DMS114 treated with DMSO at 0.1 percent for 48 hours (cell line): ENCODE measurements at regions not wholly inside any gene's neighbourhood (a gene's known extent, or its start where the extent isn't known, plus 50 kb on each side); places are given as distances from the start of the nearest gene placed in this dataset.
"Not testable (repeated sequence)": the region's sequence is repeated elsewhere in the genome, so short reads cannot be mapped to it uniquely, and the experiment has no call there.

Experiments
- DNase-seq: peaks from one replicate; lab custom pipeline; 2025; ENCODE audit not compliant: unreplicated experiment; lab: John Stamatoyannopoulos, UW

DNA sequence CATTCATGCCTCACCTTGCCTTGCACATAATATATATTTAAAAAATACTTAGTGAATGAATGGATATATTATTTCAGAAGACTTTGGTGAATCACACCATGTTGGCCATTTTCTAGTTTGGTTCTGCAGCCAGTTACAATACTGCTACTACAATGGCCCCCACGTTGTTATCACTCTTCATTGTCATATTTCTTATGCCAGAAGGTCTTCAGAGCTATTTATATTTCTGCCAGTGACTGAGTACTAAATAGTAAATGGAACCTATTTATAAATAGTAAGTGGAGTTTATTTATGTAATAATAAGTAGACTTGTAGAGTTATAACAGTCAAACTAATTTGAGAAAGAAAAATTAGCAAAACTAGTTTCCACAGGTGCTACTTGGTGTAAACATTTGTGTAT, 516.6 kb upstream of the SYT4 start:
- no peak for DNase-seq

DNA sequence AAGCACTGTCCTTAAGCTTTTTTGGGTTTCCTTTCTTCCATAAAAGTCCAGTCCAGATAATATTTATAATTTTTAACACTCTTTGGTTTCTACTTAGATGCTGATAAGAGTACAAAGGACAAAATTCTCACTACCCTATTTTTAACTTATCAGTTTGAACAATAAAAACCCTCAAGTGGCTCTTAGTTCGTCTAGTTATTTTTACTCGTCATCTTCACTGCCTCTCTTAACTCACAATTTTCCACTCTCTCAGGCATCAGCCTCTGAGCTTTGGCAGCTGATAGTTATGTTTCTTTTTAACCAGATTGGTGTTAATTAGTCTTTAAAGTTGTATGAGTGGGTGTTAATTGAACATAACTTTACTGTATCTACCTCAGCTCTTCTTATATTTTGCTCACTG, 517.1 kb upstream of the SYT4 start:
- no peak for DNase-seq

DNA sequence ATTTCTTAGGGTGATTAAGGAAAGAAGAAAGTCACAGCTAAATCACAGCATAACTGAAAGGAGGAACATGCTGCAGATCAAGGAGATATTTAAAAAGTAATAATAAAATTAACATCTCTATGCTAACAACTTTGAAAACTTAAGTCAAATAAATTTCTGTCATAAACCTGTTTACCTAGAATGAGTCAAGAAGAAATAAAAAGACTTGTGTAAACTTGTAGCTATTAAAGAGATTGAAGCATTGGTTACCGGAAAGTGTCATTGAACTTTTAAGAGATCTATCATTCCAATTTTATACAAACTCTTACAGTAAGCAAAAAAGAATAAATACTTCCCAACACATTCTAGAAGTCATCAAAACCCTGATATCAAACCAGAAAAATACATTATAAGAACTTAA, 520.1 kb upstream of the SYT4 start:
- no peak for DNase-seq

DNA sequence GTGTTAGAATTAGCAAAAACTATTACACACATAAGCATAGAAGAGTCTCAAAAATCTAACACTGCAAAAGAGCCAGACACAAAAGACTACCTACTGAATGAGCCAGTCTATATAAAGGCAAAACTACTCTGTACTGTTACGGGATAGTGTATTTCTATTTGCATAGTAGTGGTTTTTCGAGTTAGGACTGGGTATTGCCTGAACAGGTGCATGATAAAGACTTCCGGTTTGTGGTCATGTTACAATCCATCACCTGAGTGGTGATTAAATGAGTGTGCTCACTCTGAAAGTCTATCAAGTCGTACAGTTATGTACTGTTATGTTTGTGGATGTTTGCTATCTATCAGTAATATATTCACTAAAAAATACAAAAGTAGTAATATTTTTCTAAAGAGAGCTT, 523.3 kb upstream of the SYT4 start:
- no peak for DNase-seq

DNA sequence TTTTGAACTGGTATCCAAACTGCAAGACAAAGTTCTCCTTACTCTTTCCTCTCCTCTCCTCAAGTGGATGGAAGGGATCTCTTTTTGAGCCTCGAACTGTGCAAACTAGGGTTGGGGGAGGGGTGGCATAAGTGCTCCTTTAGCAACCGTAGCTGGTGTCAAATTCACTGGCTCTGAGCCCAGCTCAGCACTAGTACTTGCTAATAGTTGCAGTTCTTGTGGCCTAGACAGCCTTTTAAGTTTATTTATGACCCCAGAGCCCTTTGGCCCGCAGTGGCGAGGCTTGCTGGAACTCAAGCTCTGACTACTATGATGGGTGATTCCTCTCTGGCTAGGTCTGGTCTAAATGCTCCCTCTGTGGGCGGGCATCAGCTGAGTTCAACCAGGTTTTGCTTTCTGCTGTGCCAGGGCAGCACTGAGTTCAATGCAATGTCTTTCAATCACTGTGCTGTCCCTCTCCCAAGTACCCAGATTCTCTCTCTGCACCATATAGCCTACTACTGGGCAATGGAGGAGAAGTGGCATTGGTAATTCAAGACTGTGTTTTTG, 528.4 kb upstream of the SYT4 start:
- no peak for DNase-seq

DNA sequence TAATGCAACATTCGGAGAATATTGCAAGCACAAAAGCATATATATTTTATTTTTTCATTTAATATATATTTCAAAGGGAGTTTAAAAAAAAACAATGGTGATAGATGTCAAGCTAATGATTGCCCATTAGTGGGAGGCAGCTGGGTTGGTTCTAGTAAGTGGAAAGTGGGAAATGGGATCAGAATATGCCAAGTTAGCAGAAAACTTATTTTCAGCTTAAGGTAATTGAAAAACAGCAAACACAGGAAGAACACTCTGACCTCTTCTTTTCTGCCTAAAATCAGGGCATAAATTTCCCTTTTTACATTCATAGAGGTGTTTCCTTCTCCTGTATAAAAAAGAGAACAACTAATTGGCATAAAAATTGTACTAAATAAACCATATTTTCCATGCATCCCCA, 535.3 kb upstream of the SYT4 start:
- DNase-seq: no peak

DNA sequence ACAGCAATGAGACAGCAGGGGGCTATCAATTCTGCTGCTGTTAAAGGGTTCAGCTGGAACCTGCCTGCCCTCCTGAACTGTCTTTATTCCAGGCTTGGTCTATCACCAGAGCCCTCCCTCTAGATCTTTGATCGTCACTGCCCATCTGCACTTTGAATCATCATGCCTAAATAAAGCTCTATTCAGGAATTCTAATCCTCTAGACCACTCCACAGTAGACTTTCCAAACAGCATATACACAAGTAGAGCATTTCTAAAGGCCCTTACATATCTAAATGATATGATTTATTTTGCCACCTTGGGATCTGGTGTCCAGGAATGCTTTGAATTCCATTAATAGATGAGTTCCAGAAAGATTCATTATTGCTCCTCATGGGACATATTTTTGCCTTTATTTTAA, 542.1 kb upstream of the SYT4 start:
- no peak for DNase-seq

DNA sequence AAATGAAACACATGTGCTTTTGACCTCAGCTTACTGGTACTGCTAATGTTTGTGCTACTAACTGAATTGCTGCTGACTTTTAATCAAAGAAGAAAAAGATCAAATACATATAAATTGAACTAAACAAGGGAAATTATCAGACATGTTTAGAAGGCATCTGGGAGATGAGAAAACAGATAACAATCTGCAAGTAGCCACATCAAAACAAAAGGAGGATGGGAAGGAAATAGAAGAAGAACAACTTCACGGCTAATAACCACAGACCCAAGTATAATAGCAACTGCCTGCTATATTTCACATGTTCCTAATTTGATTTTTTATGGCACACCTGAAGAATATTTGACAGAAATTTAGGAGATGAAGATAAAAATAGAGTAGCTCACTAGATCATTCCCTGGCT, 542.6 kb upstream of the SYT4 start:
- no peak for DNase-seq

DNA sequence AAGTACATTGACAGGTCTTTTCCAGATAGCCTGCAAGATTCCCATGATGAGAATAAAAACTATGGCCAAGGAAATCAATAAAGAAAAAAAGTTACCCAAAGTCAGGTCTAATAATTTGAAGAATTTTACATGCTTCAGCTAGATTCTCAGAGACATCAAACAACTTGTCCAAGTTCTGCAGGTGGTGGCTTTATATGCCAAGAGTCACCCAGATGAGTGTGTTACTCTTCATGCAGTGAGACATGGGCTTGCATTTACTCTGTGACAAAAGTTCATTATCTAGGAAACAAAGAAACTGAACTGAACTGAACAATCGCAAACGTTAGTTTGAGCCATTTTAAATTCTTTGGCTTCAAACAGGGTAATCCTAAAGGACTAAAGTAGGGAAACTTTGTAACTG, 548.5 kb upstream of the SYT4 start:
- DNase-seq: no peak

DNA sequence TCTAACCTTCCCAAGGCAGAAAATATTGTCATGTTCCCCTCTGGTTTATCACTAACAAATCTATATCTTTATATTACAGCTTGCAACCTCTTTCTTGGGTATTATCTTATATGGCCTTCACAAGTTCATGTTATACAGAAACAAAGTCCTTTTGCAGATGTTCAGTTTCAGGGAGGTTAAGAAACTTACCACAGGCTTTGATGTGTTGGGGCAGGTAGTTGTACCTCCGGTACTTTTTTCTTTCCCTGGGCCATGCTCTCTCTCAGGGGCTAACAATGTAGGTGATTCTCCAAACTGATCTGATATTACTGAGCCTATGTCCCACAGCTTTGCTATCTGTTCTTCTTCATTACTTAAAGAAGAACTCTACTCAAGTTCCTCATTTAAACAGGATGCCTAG, 548.9 kb upstream of the SYT4 start:
- DNase-seq: no peak

DNA sequence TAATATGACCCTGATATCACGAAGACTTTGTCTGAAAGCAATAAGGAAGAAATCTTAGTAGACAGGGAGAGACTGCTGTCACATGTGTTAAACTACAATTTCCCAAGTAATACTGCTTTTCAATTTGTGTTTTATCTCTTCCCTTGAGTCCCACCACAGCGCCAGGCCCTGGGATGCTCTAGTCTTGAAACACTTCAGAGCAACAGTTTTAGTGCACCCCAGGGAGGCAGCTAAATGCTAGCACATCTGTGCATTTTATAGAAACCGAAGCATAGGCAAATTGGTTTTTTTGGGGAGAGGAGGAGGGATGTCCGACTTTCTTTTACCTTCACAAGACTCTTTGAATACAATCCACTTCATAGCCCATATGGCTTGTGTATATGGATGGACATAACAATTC, 550.0 kb upstream of the SYT4 start:
- DNase-seq: no peak

DNA sequence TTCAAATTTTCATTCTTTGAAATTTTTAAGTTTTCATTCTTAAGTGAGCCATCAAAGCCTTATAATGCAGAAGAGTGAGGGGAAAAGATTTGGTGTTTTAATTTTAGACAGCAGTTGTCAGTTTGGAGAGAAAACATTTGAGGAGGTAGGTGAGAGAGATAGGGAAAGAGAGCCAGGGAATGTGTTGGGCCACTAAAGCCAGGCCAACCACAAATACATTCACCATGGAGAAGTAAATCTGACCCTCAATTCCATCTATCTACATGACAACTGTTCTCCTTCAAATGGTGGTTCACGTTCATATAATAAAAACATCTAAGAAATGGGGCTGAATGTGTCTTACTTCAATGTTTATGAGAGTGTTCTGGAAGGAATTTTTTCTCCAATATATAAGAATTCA, 553.0 kb upstream of the SYT4 start:
- no peak for DNase-seq

DNA sequence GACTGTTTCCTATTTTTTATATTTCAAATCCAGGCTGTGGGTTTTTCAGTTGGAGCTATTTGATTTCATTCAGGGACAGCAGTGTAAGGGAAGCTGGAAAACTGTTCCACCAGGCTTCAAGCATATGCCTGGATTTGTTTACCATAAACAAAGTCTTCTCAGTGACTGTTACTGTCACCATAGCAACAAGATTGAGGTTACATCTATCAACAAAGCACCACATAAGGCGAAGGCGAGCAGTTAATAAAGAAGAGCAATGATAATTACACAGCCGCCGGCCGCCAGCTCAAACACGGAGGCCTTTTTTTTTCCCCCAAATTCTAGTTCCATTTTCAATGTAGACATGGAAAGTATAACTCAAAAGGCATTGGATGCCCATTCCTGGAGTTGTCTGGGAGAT, 553.7 kb upstream of the SYT4 start:
- DNase-seq: no peak

DNA sequence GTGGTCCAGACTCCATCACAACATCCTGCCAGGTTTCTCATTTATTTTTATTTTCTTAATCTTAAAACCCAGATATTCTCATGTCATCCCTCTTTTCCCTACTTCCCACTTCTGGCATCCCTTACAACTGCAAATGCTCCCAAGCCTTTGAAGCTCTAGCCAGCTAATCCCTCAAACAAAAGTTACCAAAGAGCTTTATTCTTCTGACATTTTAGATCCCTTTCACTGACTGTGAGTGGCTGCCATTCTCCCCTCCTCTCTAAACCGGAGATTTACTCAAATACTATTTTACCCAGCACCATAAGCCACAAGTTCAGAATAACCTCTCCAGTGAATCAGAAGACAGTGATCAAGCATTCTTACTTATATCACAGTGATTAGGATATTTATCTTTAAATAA, 569.0 kb upstream of the SYT4 start:
- no peak for DNase-seq

DNA sequence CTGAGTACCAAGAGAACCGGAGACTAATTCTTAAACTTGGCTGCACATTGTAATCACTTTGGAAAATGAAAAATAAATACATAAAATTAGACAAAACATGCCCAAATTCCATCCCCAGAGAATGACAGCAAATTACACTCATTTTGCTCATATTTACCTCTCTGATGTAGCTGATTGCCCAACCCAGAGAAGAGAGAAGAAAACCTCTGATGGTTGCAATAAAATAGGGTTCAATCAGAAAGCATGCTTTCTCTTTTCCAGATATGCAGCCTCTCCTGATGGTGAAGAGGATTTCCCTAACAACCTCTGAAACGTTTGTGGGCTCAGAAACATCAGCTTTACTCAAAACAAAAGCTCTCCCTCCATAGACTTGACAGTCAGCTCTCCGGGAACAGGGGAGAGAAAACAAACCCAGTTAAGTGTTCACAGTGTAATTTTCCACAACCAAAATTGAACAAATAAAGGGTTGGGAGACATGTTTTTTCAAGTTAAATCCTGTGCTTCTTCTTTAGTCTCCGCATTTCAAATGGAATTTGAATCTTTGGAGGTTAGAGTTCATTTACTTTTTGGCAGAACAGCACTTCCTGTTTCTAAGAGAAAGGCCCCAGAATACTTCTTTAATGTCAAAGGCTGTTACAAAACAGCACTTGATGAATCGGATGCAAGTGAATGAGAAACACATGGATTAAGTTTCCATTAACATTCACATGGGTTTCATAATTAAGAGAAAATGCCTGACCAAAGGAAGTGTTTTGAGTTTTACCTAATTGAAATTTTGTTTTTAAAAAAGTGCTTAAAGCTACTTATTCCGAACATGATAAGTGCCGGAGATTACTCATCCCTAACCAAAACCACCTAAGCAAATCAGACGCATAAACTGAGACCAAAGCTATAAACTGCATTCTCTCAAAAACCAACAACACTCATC, 570.1 kb upstream of the SYT4 start:
- DNase-seq: no peak

DNA sequence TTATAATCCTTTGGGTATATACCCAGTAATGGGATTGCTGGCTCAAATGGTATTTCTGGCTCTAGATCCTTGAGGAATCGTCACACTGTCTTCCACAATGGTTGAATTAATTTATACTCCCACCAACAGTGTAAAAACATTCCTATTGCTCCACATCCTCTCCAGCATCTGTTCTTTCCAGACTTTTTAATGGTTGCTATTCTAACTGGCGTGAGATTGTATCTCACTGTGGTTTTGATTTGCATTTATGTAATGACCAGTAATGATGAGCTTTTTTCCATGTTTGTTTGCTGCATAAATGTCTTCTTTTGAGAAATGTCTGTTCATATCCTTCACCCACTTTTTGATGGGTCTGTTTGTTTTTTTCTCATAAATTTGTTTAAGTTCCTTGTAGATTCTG, 572.5 kb upstream of the SYT4 start:
- not testable (repeated sequence) for DNase-seq

DNA sequence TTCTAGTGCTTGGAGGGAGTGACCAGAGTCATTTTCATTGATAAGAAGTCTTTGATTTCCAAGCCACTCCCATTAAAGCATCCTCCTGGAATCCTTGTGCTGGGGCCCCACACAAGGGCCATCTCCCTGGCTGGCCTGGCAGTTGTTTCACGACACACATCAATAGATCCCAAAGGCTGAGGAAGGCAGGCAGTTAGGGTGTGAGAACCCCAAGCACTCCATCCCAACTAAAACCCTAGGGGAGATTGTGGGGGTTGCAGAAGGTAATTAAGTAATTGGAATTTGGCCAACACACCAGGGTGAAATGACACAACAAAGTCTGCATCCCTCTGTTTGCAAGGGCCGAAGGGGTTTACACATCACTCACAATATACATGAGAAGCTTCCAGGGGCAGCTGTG, 578.1 kb upstream of the SYT4 start:
- no peak for DNase-seq

DNA sequence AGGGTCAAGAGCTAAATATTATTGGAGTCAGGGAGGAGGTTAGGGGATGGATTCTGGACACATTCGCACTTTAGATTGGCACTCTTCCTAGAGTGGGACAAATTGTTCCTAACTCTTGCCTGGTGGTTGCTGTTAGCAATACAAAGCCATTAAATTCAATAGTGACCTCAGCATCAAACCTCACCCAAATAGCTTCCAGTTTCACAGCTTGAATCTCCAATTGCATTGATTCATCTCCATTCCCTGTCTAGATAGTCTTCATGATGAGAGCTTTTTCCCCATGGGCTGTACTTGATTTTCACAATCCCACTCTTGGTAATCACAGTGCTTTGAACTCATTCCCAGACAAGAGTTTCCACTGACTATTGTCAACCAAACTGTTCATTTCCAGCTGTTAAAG, 585.9 kb upstream of the SYT4 start:
- DNase-seq: no peak

DNA sequence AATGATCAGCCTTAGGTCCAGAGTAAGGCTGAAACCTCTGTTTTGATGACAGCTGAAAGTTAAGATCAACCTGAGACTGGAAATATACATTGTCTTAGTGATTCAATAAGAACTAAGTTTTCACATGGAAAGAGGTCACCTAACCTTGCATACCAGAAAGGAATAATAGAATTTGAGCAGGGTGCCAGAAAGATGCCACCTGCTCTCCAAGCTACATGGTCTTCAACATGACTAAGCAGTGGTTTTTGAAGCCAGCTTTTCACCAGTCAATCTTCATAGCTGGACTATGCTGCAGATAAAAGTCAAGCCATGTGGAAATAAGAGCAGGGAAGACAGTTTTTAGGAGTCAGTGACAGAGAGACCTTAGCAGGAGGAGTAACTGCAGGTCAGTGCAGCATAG, 589.4 kb upstream of the SYT4 start:
- no peak for DNase-seq

DNA sequence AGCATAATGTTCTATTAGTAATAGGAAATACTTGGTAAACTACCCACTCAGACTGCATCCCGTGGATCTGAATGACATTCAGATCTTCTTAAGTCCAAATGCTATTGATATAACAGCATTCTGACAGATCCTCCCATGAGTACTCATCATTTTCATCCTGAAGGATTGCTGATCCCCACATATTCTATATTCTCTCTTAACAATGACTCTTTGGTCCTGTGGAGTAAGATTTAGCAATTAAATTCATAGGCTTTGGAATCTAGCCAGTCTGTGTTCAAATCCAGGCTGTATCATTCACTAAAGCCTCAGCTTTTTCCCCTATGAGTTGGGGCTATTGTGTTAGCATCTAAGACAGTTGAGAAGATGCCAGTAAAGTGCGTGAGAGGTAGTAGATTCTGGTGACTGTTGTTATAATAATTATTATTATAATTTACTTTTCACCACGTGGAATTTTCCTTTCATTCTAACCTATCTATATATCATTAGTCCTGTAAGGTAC, 591.3 kb upstream of the SYT4 start:
- DNase-seq: no peak

DNA sequence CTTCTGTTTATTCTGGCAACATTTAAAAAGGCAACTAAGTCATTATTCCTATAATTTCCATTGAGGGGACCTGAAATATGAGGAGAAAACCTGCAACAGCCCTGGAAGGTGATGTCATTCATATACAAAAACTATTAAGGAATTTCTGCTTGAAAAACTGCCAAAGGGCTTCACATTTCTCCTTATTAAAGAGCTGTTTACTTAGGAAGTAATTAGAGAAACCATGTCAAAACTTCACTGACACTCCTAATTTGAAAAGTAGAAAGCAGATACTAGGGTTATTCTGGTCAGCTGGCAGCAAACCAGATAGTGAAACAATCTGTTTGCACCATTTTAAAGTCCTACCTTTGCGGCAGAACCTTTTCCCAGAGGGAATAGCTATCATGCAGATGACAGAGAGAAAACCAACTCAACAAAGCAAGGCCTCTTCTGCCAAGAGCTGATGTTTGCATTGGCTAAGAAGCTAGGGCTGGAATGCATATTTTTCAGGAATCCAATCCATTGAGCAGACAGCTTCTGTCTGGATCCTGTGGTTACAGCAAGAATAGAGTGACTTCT, 592.2 kb upstream of the SYT4 start:
- DNase-seq: no peak

DNA sequence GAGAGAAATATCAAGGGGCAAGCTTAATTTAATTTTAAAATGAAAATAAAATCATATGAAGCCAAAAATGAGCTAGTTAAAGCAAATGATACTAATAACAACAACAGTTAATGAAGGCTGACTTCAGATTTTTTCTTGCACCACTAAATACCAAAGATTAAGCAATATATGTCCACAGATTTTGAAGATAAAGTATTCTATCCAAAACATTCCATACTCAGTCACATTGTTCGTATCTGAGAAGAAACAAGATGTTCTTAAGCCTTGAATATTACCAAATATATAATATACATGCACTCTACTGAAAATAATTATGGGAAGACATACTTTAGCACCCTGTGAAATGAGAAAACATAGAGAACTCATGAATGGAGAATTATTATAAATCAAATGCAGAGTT, 593.3 kb upstream of the SYT4 start:
- DNase-seq: no peak
